Stimulated activated CD4-positive, alpha-beta T cell treated with anti-CD3 and anti-CD28 coated beads, TNF-alpha, amount 100 ng/mL, for 48 hours (primary cell): ENCODE measurements at regions not wholly inside any gene's neighbourhood (a gene's known extent, or its start where the extent isn't known, plus 50 kb on each side); places are given as distances from the start of the nearest gene placed in this dataset.
"Not testable (repeated sequence)": the region's sequence is repeated elsewhere in the genome, so short reads cannot be mapped to it uniquely, and the experiment has no call there.

Source experiments
- DNase-seq, 3 donors: peaks; one replicate each; pipeline ENCODE4 v3.0.0-alpha.2; 2020; ENCODE audit warnings: low read depth in 3 of 3

DNA sequence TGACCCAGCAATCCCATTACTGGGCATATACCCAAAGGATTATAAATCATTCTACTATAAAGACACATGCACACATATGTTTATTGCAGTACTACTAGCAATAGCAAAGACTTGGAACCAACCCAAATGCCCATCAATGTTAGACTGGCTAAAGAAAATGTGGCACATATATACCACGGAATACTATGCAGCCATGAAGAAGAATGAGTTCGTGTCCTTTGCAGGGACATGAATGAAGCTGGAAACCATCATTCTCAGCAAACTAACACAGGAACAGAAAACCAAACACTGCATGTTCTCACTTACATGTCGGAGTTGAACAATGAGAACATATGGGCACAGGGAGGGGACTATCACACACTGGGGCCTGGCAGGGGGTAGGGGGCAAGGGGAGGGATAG lies 183.0 kb downstream of the HACE1 start:
- DNase-seq, result not testable (repeated sequence)

DNA sequence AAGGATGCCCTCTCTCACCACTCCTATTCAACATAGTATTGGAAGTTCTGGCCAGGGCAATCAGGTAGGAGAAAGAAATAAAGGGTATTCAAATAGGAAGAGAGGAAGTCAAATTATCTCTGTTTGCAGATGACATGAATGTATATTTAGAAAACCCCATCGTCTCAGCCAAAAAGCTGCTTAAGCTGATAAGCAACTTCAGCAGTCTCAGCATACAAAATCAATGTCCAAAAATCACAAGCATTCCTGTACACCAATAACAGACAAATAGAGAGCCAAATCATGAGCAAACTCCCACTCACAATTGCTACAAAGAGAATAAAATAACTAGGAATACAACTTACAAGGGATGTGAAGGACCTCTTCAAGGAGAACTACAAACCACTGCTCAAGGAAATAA lies 184.6 kb downstream of the HACE1 start:
- not testable (repeated sequence) for DNase-seq

DNA sequence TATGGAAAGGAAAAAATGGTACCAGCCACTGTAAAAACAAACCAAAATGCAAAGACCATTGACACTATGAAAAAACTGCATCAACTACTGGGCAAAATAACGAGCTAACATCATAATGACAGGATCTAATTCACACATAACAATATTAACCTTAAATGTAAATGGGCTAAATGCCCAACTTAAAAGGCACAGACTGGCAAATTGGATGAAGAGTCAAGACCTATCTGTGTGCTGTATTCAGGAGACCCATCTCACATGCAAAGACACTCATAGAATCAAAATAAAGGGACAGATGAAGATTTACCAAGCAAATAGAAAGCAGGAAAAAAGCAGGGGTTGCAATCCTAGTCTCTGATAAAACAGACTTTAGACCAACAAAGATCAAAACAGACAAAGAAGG lies 186.6 kb downstream of the HACE1 start:
- DNase-seq, result not testable (repeated sequence)

DNA sequence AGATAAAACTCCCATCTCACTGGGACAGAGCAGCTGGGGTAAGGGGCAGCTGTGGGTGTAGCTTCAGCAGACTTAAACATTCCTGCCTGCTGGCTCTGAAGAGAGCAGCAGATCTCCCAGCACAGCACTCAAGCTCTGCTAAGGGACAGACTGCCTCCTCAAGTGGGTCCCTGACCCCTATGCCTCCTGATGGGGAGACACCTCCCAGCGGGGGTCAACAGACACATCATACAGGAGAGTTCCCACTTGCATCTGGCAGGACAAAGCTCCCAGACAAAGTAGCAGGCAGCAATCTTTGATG lies 188.2 kb downstream of the HACE1 start:
- not testable (repeated sequence) for DNase-seq

DNA sequence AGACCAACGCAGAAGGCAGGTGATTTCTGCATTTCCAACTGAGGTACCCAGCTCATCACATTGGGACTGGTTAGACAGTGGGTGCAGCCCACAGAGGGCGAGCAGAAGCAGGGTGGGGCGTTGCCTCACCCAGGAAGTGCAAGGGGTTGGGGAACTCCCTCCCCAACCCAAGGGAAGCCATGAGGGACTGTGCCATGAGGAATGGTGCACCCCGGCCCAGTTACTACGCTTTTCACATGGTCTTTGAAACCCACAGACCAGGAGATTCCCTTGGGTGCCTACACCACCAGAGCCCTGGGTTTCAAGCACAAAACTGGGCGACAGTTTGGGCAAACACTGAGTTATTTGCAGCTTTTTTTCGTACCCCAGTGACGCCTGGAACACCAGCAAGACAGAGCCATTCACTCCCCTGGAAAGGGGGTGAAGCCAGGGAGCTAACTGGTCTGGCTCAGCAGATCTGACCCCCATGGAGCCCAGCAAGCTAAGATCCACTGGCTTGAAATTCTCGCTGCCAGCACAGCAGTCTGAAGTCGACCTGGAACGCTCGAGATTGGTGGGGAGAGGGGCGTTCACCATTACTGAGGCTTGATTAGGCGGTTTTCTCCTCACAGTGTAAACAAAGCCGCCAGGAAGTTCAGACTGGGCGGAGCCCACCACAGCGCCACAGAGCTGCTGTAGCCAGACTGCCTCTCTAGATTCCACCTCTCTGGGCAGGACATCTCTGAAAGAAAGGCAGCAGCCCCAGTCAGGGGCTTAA lies 188.7 kb downstream of the HACE1 start:
- not testable (repeated sequence) for DNase-seq

DNA sequence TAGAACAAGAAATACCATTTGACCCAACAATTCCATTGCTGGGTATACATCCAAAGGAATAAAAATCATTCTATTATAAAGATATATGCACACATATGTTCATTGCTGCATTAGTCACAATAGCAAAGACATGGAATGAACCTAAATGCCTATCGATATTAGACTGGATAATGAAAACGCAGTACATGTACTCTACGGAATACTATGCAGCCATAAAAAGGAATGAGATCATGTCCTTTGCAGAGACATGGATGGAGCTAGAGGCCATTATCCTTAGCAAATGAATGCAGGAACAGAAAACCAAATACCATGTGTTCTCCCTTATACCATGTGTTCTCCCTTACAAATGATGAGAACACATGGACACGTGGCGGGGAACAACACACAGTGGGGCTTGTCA lies 190.2 kb downstream of the HACE1 start:
- no peak for DNase-seq

DNA sequence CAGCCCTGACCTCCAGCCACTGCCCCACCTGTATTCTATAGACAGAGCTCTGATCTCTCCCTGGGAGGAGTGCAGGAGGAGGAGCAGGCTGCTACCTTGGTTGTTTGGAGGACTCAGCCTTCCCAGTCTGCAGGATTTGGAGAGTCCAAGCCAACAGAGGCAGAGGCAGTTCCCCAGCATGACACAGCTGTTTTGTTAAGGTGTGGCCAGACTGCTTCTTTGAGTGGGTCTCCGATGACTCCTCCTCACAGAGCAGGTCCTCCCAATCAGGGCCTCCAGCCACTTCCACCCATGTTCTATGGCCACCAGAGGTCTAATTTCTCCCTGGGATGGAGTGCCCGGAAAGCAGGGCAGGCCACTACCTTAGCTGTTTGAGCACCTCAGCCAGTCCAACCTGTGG lies 203.5 kb downstream of the HACE1 start:
- no peak for DNase-seq

DNA sequence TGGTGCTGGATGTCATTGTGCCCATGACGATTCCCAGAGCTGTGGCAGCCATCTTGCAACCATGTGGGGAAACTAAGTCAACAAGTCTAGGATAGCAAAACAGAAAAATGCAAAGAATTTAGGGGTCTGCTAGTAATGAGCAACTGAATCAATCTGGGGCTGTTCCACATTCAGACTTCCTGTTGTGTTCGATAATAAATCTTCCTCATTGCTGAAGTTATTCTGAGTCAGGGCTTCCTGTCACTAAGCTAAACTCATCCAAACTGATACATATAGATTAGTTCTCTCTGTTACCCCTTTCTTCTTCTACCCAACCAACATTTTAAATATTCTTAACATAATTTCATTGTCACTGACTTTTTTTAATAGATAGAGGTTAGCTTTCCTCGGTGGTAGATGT lies 205.9 kb downstream of the HACE1 start:
- DNase-seq, result no peak

DNA sequence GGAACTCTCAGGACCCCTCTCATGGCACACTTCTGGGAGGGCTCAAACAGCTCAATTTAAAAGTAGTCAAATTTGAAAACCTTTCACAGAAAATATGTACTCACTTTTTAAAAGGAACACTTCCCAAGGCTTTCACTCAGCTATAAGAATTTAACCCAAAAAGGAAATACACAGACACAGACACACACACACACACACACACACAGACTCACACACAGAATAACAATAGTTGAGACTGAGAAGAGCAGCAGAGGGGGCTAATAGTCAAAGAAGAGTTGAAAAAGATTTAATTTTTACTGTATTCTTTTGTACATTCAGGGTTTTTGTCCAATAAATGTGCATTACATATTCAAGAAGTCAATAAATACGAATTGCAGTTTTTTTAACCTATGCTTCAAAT lies 211.4 kb downstream of the HACE1 start:
- no peak for DNase-seq

DNA sequence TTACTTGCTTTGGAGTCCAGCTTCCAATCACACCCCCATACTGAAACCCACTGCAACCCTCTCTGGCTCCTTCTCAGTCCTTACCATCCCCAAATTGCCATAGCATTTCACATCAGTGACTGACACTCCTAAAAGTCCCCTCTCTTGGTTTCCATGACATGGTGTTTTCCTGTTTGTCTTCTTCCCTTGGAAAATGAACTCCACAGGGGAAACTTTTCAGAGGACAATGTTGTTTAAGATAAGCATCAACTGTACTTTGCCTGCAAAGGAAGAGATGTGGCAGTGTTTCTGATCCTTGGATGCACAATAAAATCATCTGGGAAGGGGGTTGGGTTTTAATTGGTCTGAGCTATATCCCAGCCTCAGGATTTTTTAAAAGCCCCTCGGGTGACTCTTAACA lies 214.9 kb downstream of the HACE1 start:
- no peak for DNase-seq

DNA sequence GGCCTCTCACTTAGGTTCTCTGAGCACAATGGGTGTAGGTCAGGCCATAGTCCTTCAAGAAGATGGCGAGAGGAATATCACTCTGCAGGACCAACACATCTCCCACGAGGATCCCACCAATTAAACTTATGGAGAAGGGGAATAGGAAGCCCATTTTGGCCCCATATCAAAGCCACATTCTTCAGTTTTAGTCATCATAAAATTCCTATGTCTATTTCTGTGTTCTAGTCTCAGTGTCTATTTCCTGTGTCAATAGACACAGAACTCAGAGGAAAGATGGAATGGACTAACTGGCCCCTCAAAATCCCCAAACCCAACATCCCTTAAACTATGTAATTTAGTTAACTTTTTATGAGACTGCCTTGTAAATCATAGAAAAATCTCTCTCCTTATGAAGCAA lies 216.8 kb downstream of the HACE1 start:
- DNase-seq, result no peak

DNA sequence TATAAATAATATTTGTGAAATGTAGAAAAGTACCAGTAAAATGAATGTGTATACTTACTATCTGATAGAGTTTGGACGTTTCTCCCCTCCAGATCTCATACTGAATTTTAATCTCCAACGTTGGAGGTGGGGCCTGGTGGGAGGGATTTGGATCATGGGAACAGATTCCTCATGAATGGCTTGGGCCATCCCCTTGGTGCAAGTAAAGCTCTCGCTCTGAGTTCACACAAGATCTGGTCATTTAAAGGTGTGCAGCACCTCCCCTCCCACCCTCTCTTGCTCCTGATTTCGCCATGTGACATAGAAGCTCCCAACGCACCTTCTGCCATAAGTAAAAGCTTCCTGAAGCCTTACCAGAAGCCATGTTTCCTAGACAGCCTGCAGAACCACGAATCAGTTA lies 219.0 kb downstream of the HACE1 start:
- no peak for DNase-seq

DNA sequence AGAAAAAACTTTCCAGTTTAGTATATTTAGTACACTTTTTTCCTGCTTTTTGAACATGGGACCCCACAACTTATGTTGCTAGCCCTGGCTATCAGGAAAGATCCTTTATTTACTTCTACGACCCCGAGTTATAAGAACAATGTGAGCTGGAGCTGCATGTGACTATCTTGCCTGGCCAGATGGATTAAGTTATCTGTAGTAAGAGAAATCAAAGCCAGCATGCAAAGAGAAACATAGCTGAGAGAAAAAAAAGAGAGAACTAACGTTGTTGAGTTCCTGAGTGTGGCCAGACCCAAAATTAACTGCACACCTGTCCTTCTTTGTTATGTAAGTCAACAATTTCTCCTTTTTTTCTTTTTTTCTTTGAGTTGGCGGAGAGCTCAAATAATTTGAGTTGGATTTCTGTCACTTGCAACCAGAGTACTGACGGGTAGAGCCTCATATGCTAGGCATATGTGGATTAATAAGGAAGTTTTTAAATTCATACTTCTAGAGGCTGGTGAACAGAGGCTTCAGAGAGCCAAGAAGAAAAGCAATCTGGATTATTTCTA lies 219.5 kb downstream of the HACE1 start:
- DNase-seq, result no peak

DNA sequence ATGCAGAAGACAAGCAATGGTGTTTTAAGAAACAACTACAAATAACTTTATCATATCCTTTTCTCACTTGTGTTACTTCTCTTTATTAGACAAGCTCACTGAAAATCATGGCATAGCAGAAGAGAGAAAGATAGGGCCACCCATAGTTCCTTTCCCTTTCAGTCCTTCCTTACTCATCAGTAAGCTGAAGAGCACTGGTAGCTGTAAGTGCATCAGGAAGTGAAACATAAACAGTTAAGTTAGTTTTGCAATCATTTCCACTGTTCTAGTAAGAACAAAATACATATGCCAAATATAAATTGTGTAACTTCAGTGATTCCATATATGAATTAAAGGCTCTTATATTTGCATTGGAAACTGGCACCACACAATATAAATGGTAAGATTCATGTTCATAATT lies 220.1 kb downstream of the HACE1 start:
- DNase-seq, result no peak

DNA sequence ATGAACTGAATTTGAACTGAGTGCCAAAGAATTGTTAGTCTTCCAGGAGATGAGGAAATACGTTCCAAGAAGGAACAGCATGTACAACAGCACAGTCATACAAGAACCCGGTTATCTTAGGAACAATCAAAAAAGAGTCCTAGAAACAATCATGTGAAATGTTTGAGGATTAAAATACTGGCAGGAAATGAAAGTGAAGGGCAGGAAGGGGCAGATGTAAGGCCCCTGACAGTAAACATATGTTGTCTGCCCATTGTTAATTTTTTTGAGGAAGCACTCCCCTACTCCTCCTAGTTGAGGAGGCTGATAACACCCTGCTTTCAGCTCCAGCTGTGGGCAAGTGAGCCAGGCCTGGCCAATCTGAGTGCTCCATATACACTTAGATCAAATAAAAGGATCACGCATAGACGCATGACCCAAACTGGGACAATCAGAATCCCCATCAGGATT lies 220.9 kb downstream of the HACE1 start:
- DNase-seq, result no peak

DNA sequence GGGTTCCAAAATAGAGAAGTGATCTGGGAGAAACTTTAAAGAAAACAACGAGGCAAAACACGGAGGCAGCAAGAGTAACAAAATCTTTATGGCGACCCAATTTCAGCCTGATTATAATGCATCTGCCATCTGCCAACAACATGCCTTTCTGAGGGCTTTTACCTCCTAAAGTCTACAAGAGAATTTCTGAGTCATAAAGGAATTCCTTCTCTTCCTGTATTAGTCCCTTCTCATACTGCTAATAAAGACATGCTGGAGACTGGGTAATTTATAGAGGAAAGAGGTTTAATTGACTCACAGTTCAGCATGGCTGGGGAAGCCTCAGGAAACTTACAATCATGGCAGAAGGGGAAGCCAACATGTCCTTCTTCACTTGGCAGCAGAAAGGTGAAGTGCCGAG lies 226.6 kb downstream of the HACE1 start:
- no peak for DNase-seq

DNA sequence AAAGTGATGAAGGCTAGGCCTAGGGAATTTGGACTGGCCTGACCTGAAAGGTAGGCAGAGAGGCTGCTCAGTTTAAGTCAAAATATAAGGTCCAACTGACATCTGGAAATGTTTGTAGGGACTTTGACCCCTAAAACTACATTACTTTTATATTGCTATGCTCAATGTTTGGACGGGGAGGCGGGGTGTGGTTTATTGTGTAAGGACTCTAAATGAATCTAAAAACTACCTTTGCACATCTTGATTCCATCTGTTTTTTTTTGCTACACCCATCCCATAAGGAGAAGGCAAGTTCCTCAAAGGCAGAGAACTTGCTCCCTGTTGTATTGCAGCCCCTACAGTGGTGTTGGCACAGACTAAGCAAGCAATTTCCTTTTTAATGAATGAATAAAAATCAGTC lies 227.1 kb downstream of the HACE1 start:
- no peak for DNase-seq

DNA sequence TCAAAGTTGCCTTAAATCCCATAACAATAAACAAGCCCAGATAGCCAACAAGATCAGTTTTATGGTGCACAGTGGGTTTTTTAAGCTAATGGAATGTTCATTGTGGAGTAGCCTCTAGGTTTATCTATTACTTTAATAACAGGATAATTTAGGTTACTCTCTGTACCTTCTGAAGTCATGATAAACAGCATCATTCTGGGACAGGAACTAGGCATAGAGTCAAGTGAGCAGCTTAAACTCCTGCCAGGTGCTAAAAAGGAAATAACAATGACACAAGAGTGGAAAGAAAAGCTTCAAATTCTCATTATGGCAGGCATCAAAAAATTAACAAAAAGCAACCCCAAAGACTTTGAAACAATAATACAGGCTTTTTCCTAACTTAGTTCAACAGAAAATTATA lies 228.8 kb downstream of the HACE1 start:
- DNase-seq, result no peak

DNA sequence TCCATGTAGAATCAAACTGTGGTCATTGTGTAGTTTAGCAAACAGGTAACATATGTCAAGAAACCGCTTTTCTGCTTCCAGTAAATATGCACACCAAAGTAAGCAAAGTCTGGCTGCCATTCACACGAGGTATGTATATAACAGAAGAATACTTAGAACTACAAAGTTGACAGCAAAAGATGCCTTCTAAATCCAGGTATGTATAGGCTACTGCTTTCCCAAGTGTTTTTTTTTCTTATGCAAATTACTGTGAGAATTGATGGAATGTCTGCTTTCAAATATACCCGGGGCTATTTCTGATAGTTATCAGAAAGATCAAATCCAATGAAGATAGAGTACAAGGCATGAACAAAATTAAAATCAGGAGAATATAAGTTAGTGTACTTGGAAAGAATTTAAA lies 229.2 kb downstream of the HACE1 start:
- no peak for DNase-seq

DNA sequence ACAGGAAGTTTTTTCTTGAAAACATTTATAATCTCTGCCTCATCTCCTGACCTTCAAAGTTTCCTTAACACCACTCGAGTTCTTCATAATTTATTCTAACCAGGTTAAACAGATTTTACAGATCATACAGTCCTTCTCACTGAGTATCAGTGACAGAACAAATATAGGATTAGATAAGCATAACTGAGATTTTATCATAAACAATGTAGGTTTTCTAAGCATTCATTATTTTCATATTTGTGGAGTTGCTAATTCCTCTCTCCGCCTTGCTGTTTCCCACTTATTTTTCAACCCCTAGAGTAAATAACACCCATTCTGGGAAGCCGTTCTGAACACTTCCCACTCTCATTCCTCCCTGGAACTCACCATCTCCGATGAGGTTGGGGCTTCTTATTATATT lies 229.9 kb downstream of the HACE1 start:
- DNase-seq, result no peak

DNA sequence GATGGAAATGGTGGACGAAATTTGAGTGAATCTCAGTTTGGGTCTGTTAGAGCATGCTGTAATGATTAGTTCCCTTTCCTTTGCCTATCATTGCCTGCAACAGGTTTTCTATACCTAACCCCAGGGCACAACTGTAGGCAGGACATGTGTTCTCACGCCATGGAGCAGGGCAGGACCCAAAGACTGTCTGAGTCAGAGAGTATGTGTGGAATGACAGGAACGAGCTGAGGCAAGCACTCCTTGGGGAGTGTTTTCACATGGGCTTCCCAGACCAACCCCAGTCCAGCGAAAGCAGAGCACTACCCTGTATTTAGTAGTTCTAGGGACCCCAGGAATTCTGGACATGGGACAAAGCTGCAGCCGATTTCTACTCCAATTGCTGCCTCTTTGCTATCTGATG lies 234.2 kb downstream of the HACE1 start:
- DNase-seq, result no peak

DNA sequence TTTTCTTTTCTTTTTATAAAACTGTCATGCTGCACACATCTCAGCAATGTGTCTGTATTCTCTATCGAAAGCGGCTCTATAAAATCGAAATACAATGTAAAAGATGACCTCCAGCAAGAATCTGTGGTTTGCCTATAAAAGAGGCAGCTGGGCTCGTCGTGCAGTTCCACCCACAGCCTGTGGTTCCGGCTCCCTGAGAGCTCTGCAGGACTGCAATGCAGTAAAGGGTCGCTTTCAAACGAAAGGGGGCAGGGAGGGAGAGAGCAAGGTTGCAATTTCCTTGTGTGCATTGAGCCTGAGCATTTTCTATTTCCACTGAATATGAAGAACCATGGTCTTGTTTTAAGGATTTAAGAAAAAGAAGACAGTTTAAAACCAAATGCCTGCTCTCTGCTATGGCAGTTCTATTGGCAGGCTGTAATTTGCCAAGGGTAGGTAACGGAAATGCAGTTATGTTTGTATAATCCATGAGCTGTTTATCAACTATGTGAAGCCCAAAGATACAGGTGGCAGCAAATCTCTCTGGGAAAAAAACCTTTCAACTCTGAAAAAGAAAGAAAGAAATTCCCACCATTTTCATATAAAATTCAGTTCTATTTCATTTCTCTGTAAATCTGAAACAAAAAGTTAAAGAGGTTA lies 236.5 kb downstream of the HACE1 start:
- DNase-seq, result no peak

DNA sequence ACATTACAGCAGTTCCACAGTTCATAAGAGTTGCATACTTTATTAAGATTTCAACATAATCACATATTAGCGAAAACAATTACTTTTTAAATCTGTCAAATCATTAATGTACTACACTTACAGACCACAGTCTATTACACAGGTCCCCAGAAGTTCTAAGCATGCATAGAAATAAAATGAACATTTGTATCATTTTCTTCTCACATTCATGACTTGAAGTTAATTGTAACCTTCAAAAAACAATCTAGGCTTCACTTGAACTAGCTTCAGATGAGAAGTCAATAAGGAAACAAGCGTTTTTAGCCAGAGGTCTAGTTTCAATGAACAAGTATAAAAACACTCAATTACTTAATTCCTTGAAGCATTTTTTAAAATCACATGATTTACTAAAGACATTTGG lies 238.3 kb downstream of the HACE1 start:
- no peak for DNase-seq

DNA sequence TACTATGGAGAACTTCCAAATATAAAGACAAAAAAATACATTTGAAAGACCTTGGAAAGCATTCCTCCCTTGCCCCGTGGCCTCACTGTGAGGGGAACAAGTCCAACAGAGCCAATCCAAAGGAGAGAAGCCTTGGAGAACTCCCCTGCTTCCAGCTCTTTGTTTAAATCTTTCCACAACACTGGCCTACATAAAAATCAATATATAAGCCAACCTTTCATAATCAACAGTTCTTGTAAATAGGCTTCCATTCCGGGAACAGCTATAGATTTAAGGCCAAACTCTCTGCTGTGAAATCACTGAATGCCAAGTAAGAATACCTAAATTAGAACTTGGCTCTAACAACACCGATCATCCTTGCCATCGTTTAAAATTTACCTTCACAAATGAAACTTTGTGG lies 242.1 kb downstream of the HACE1 start:
- DNase-seq, result no peak
